ENCODE measurements at regions not wholly inside any gene's neighbourhood (a gene's known extent, or its start where the extent isn't known, plus 50 kb on each side); places are given as distances from the start of the nearest gene placed in this dataset.

DNA sequence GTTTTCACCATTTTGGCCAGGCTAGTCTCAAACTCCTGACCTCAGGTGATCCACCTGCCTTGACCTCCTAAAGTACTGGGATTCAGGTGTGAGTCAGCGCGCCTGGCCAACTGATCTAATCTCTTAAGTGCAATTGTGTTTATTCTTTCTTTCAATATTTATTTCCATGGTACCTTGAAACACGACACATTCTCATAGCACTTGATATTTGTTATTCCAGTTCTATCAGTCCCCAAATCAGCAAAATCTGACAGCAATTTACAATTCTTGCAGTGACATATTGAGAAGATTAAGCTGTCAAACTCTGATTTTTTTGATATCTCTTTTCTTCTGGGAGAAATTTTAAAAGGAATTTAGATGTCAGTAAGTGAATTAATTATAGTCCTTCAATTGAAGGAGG is 218.1 kb upstream of the FAT4 start:
- CTCF ChIA-PET = interaction anchor here (1.2 kb wide), 1 partner anchor 763 kb away, joined by 3 read pairs; no protein-coding TSS in a partner anchor
- Histone ChIP-seq H3K9me3 (replicated peaks; ENCODE audit: control insufficient read depth, insufficient read depth, low read length) (no peaks in the 10 kb centered on the region), H3K79me2 (ENCODE audit: control insufficient read depth, insufficient read depth, low read length) (no peaks in the 10 kb centered on the region), H3K27ac (ENCODE audit: insufficient read depth, low read depth, low read length) (no peak overlapping the region), H3K27me3 (ENCODE audit: control insufficient read depth in 2 of 2, insufficient read depth in 2 of 2, low read length in 2 of 2) (no peaks in the 10 kb centered on the region), H3K4me2 (ENCODE audit: insufficient read depth, low read length) (no peak overlapping the region), H3K9me1 (replicated peaks; ENCODE audit: control insufficient read depth, extremely low read depth, insufficient read depth, low read length) (no peaks in the 10 kb centered on the region), H4K20me1 (replicated peaks; ENCODE audit: control insufficient read depth, extremely low read depth, insufficient read depth, low read length) (no peaks in the 10 kb centered on the region), H3K4me3 (replicated peaks in 1 of 3; ENCODE audit: insufficient read depth in 1 of 3, low read depth in 1 of 3, low read length in 3 of 3) (no peak overlapping the region), H3K4me1 (ENCODE audit: control insufficient read depth, extremely low read depth, insufficient read depth, low read length) (peaks cover 4% of the 10 kb centered on the region), H3K9ac (replicated peaks; ENCODE audit: extremely low read depth, insufficient read depth, low read length) (no peak overlapping the region), H3K36me3 (ENCODE audit: control insufficient read depth in 2 of 2, extremely low read depth in 1 of 2, insufficient read depth in 2 of 2, low read length in 2 of 2) (no peaks in the 10 kb centered on the region), H2AFZ (ENCODE audit: low read depth, low read length) (no peak overlapping the region)
- FAIRE-seq (no peak), DNase-seq (ENCODE audit: low read depth, low spot score) (no peak)
- TF ChIP-seq, protein P1, sequence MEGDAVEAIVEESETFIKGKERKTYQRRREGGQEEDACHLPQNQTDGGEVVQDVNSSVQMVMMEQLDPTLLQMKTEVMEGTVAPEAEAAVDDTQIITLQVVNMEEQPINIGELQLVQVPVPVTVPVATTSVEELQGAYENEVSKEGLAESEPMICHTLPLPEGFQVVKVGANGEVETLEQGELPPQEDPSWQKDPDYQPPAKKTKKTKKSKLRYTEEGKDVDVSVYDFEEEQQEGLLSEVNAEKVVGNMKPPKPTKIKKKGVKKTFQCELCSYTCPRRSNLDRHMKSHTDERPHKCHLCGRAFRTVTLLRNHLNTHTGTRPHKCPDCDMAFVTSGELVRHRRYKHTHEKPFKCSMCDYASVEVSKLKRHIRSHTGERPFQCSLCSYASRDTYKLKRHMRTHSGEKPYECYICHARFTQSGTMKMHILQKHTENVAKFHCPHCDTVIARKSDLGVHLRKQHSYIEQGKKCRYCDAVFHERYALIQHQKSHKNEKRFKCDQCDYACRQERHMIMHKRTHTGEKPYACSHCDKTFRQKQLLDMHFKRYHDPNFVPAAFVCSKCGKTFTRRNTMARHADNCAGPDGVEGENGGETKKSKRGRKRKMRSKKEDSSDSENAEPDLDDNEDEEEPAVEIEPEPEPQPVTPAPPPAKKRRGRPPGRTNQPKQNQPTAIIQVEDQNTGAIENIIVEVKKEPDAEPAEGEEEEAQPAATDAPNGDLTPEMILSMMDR (IDR thresholded peaks at IDR 0.05; ENCODE audit: extremely low read depth in 1 of 2, insufficient read depth in 1 of 2, low read depth in 1 of 2, low read length in 2 of 2) = no peak
- TF ChIP-seq MYC (IDR thresholded peaks at IDR 0.05; ENCODE audit: low read depth, low read length) = no peak
- TF ChIP-seq JUN (IDR thresholded peaks at IDR 0.05; ENCODE audit: borderline replicate concordance, insufficient read depth, insufficient read length, low read depth) = no peak
- TF ChIP-seq POLR2A (IDR thresholded peaks at IDR 0.05; ENCODE audit: low read depth, low read length) = no peak
- TF ChIP-seq POLR2AphosphoS5 (IDR thresholded peaks at IDR 0.05; ENCODE audit: insufficient read depth, low read depth, low read length) = no peak
- TF ChIP-seq EZH2 (IDR thresholded peaks at IDR 0.05; ENCODE audit: borderline replicate concordance, low read depth, low read length, severe bottlenecking) = no peak
- TF ChIP-seq GATA2 (IDR thresholded peaks at IDR 0.05; ENCODE audit: insufficient read depth, insufficient read length, low read depth, low read length) = no peak
- TF ChIP-seq FOS (IDR thresholded peaks at IDR 0.05; ENCODE audit: borderline replicate concordance, insufficient read depth, low read length) = no peak
- TF ChIP-seq, protein P2, sequence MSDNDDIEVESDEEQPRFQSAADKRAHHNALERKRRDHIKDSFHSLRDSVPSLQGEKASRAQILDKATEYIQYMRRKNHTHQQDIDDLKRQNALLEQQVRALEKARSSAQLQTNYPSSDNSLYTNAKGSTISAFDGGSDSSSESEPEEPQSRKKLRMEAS (IDR thresholded peaks at IDR 0.05; ENCODE audit: insufficient read depth, insufficient read length) = no peak
- dilution Hi-C loops (cut with MboI; ENCODE audit: extremely low pct_ligation_motif_present, low sequenced_read_pairs) = no loop called here
- BruUV-seq (replicated peaks) = no TSS peak
- POLR2A ChIA-PET = no interaction called here
- intact Hi-C loops (cut with micrococcal nuclease) = no loop called here
